H1 (cell line): ENCODE measurements at regions not wholly inside any gene's neighbourhood (a gene's known extent, or its start where the extent isn't known, plus 50 kb on each side); places are given as distances from the start of the nearest gene placed in this dataset.
A peak's percentile ranks its signal among the peaks of the same experiment; 100 is the strongest.

ENCODE experiments used
- CTCF ChIA-PET: fragments of 300-600 bp; sonication (Branson Sonifier 250); formaldehyde crosslinking; loops from one replicate; lab custom pipeline; 2021; ENCODE audit not compliant: partially characterized antibody; lab: Charles Lee
- POLR2A ChIA-PET: fragments of 300-600 bp; sonication (Branson Sonifier 250); formaldehyde crosslinking; loops from one replicate; lab custom pipeline; 2021; ENCODE audit warnings: inconsistent platforms; ENCODE audit not compliant: partially characterized antibody; lab: Charles Lee
- DNase-seq, 2 experiments: peaks; one replicate each; pipeline versions ENCODE4 v3.0.0 to v3.0.0-alpha.2; 2010 to 2022; ENCODE audit warnings: low spot score in 2 of 2, low read depth in 1 of 2, mixed read lengths in 1 of 2
- FAIRE-seq: peaks from 2 replicates; lab custom pipeline; 2011; peaks lifted over from hg19 to GRCh38; lab: Jason Lieb, UNC
- H2AFZ ChIP-seq: 2 replicates; pipeline ENCODE4 v1.8.1; 2012; ENCODE audit warnings: low read length, inconsistent platforms
- H2AK5ac ChIP-seq: 2 replicates; pipeline ENCODE4 v1.6.1; 2013; ENCODE audit warnings: low read depth, low read length
- H2BK120ac ChIP-seq: replicated peaks from 2 replicates; pipeline ENCODE3; 2013; ENCODE audit warnings: low read depth, low read length, inconsistent platforms
- H2BK12ac ChIP-seq: 2 replicates; pipeline ENCODE4 v1.6.1; 2013; ENCODE audit warnings: low read depth, low read length
- H2BK15ac ChIP-seq: 2 replicates; pipeline ENCODE4 v1.6.1; 2013; ENCODE audit warnings: low read length
- H2BK20ac ChIP-seq: 2 replicates; pipeline ENCODE4 v1.6.1; 2013; ENCODE audit warnings: low read length
- H2BK5ac ChIP-seq: 2 replicates; pipeline ENCODE4 v1.6.1; 2013; ENCODE audit warnings: low read depth, low read length
- H3K14ac ChIP-seq: 2 replicates; pipeline ENCODE4 v1.6.1; 2013; ENCODE audit warnings: inconsistent platforms; ENCODE audit not compliant: insufficient read length
- H3K18ac ChIP-seq: 2 replicates; pipeline ENCODE4 v1.6.1; 2013; ENCODE audit warnings: low read length; ENCODE audit errors: extremely low read depth
- H3K23ac ChIP-seq: 2 replicates; pipeline ENCODE4 v1.6.1; 2013; ENCODE audit warnings: inconsistent platforms; ENCODE audit not compliant: insufficient read length
- H3K23me2 ChIP-seq: 2 replicates; pipeline ENCODE4 v1.6.1; 2013; ENCODE audit warnings: low read depth, low read length
- H3K27ac ChIP-seq: 2 replicates; pipeline ENCODE4 v1.6.1; 2011; ENCODE audit warnings: low read depth, low read length, inconsistent platforms
- H3K27me3 ChIP-seq, 4 experiments: replicated peaks in 1 of 4; 1 replicate in 1 of 4; 2 replicates in 3 of 4; pipeline versions ENCODE4 v1.6.1 to v1.8.1; 2011 to 2013; ENCODE audit warnings: low read length in 3 of 4, mild to moderate bottlenecking in 3 of 4, inconsistent platforms in 2 of 4, mixed read lengths in 2 of 4, moderate library complexity in 1 of 4; ENCODE audit not compliant: control insufficient read depth in 3 of 4, insufficient read depth in 3 of 4; ENCODE audit errors: extremely low read depth in 1 of 4
- H3K36me3 ChIP-seq, 4 experiments: 2 replicates each; pipeline versions ENCODE4 v1.6.1 to v1.8.1; 2011 to 2013; ENCODE audit warnings: mild to moderate bottlenecking in 4 of 4, low read length in 3 of 4, moderate library complexity in 2 of 4, control low read depth in 1 of 4, inconsistent platforms in 1 of 4; ENCODE audit not compliant: insufficient read depth in 4 of 4, control insufficient read depth in 2 of 4
- H3K4ac ChIP-seq: replicated peaks from 2 replicates; pipeline ENCODE3; 2013; ENCODE audit warnings: low read length, low read depth, mixed read lengths, inconsistent platforms; ENCODE audit not compliant: insufficient read length
- H3K4me1 ChIP-seq, 4 experiments: replicated peaks in 1 of 4; 1 replicate in 1 of 4; 2 replicates in 3 of 4; pipeline versions ENCODE4 v1.6.1 to v1.8.1; 2011 to 2013; ENCODE audit warnings: low read length in 3 of 4, inconsistent platforms in 2 of 4, mixed read lengths in 1 of 4; ENCODE audit not compliant: insufficient read depth in 4 of 4, control insufficient read depth in 3 of 4
- H3K4me2 ChIP-seq, 2 experiments: 2 replicates each; pipeline versions ENCODE4 v1.6.1 to v1.8.1; 2011 to 2013; ENCODE audit warnings: low read depth in 2 of 2, low read length in 2 of 2, control low read depth in 1 of 2, inconsistent platforms in 1 of 2, mild to moderate bottlenecking in 1 of 2; ENCODE audit not compliant: insufficient read depth in 1 of 2
- H3K4me3 ChIP-seq, 4 experiments: fragments of 200-600, 300-600 bp in 1 of 4; sonication (generic), shearing (Covaris generic), sonication (Bioruptor Twin) in 1 of 4; 2 replicates each; pipeline versions ENCODE4 v1.5.1 to v1.8.1; 2011 to 2016; ENCODE audit warnings: low read length in 4 of 4, low read depth in 3 of 4, control low read depth in 2 of 4, inconsistent platforms in 2 of 4, mild to moderate bottlenecking in 2 of 4, mixed read lengths in 1 of 4, moderate library complexity in 1 of 4; ENCODE audit not compliant: insufficient read depth in 2 of 4; ENCODE audit errors: extremely low read depth in 1 of 4
- H3K56ac ChIP-seq: replicated peaks from 2 replicates; pipeline ENCODE3; 2013; ENCODE audit warnings: low read depth, mild to moderate bottlenecking, mixed read lengths, low read length, inconsistent platforms; ENCODE audit not compliant: insufficient read length
- H3K79me1 ChIP-seq: 2 replicates; pipeline ENCODE4 v1.6.1; 2013; ENCODE audit warnings: low read depth, low read length, control low read depth
- H3K79me2 ChIP-seq, 2 experiments: 2 replicates each; pipeline versions ENCODE4 v1.6.1 to v1.8.1; 2012 to 2013; ENCODE audit warnings: low read length in 2 of 2, mild to moderate bottlenecking in 2 of 2, inconsistent platforms in 1 of 2; ENCODE audit not compliant: insufficient read depth in 2 of 2, control insufficient read depth in 1 of 2
- H3K9ac ChIP-seq, 4 experiments: replicated peaks in 1 of 4; 1 replicate in 1 of 4; 2 replicates in 3 of 4; pipeline versions ENCODE4 v1.6.1 to v1.8.1; 2011 to 2013; ENCODE audit warnings: low read depth in 3 of 4, low read length in 3 of 4, control low read depth in 2 of 4, mild to moderate bottlenecking in 2 of 4, moderate library complexity in 2 of 4, inconsistent platforms in 1 of 4; ENCODE audit errors: extremely low read depth in 1 of 4
- H3K9me3 ChIP-seq, 2 experiments: 2 replicates each; pipeline versions ENCODE4 v1.6.1 to v1.8.1; 2012 to 2013; ENCODE audit warnings: mild to moderate bottlenecking in 2 of 2, moderate library complexity in 2 of 2, control low read depth in 1 of 2, inconsistent platforms in 1 of 2, low read depth in 1 of 2, low read length in 1 of 2, mixed read lengths in 1 of 2; ENCODE audit not compliant: insufficient read depth in 2 of 2
- H4K20me1 ChIP-seq, 2 experiments: replicated peaks in 1 of 2; 2 replicates each; pipeline versions ENCODE3 to v1.8.1; 2011 to 2013; ENCODE audit warnings: inconsistent platforms in 2 of 2, low read length in 2 of 2, mild to moderate bottlenecking in 1 of 2; ENCODE audit not compliant: insufficient read depth in 2 of 2, control insufficient read depth in 1 of 2
- H4K5ac ChIP-seq: 2 replicates; pipeline ENCODE4 v1.6.1; 2013; ENCODE audit warnings: low read length, low read depth, mixed read lengths, inconsistent platforms; ENCODE audit not compliant: insufficient read length
- H4K8ac ChIP-seq: 2 replicates; pipeline ENCODE4 v1.8.0; 2013; ENCODE audit warnings: mild to moderate bottlenecking, moderate library complexity, low read length, inconsistent platforms; ENCODE audit not compliant: insufficient read depth; ENCODE audit errors: extremely low read depth
- H4K91ac ChIP-seq: replicated peaks from 2 replicates; pipeline ENCODE3; 2013; ENCODE audit warnings: low read length, mixed read lengths, inconsistent platforms; ENCODE audit not compliant: insufficient read length
- WGBS, 2 experiments: shearing (Covaris generic) in 1 of 2; methylation state at CpG; one replicate each; pipeline versions ENCODE4 v1.1.6 to v1.1.7; 2013 to 2015; ENCODE audit warnings: low lambda C conversion rate in 2 of 2, mixed read lengths in 2 of 2, inconsistent platforms in 1 of 2, low coverage in 1 of 2, missing lambda C conversion rate in 1 of 2; ENCODE audit not compliant: insufficient replicate concordance in 2 of 2, insufficient coverage in 1 of 2, insufficient read length in 1 of 2; ENCODE audit errors: extremely low coverage in 1 of 2, missing lambda C conversion rate in 1 of 2; 5-methylcytosine and 5-hydroxymethylcytosine counted together

DNA sequence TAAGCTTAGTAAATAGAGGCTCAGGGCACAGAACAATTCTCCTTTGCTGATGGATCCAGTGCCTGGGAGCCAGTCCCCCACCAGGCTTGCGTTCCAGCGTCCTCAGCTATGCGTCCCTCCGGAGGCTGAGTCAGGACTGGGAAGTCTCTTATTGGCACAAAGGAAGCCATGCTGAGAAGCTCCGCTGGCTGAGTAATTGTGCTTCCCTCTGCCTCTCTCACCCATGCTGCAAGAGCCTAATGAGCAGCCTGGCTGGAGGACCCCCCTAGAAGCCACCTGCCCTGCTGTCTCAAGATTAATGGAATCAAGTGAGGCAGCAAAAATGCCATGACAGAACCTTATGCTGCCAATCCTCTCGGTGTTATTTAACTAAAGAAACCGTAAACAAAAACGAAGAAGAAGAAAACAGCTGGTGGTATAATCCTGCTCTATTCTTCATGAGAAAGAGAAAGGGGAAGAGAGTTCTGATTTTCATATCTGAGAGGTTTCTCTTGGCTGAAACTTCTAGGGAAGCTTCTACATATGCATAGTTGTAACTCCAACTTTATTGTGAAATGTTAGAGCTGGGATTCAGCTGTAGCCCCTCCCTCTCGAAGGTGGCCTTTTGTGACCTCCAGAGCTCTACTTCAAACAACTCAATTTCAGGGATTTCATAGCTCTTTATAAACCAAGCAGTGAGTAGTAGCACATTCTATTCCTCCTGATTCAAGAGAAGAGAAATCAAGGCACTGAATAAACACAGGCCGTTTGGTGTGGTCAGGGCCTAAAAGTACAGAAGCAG lies 185.4 kb upstream of the SEMA6A start:
- no peak overlapping the region for H3K23ac ChIP-seq
- H4K91ac ChIP-seq: peak overlapping the region; percentile 37
- H3K79me2 ChIP-seq: no peaks in the 10 kb centered on the region
- H3K27ac ChIP-seq: no peak overlapping the region
- no peak overlapping the region; a peak in 1 of 4 replicates for H3K4me2 ChIP-seq
- H3K23me2 ChIP-seq: no peaks in the 10 kb centered on the region
- no peak overlapping the region for H4K5ac ChIP-seq
- peaks cover 2 to 20% (median 5%) of the 10 kb centered on the region in 4 experiments; a peak in 5 of 7 replicates for H3K4me1 ChIP-seq
- H3K18ac ChIP-seq: no peak overlapping the region; the same call in 1 of the 2 replicates
- no peak overlapping the region for H3K56ac ChIP-seq
- no peak overlapping the region for H2BK20ac ChIP-seq
- H3K9ac ChIP-seq: no peak overlapping the region
- H4K8ac ChIP-seq: no peak overlapping the region
- CTCF ChIA-PET: interaction anchor here (0.9 to 1.6 kb wide), 7 partner anchors 9 to 203 kb away, joined by 3 to 5 read pairs (median 3); no protein-coding TSS in a partner anchor
- H2BK120ac ChIP-seq: no peak overlapping the region
- H3K79me1 ChIP-seq: no peaks in the 10 kb centered on the region
- no peak overlapping the region for H2AK5ac ChIP-seq
- H3K4ac ChIP-seq: no peak overlapping the region
- no peak overlapping the region for H3K14ac ChIP-seq
- H3K27me3 ChIP-seq: no peaks in the 10 kb centered on the region
- no peak overlapping the region for H2AFZ ChIP-seq
- no peak overlapping the region; a peak in 1 of 8 replicates for H3K4me3 ChIP-seq
- 36% methylated on average over 10 of the region's 10 CpGs; no CpG with 5 or more reads in 1 of the 2 experiments for WGBS, 2 experiments
- no peak overlapping the region for H2BK15ac ChIP-seq
- FAIRE-seq (peak; percentile 52), DNase-seq (no peak)
- H2BK12ac ChIP-seq: peak overlapping the region; percentile 20; the same call in 1 of the 2 replicates
- H3K36me3 ChIP-seq: peaks cover 0 to 2% (median 0%) of the 10 kb centered on the region in 4 experiments; a peak in 2 of 8 replicates
- H2BK5ac ChIP-seq: peak overlapping the region; percentile 37; the same call in 1 of the 2 replicates
- POLR2A ChIA-PET: interaction anchor here (1.0 to 1.4 kb wide), 2 partner anchors 9 to 185 kb away, joined by 3 read pairs; partner anchors contain the start of gene SEMA6A
- H3K9me3 ChIP-seq: peaks cover 7 to 10% of the 10 kb centered on the region in 2 experiments
- H4K20me1 ChIP-seq: no peaks in the 10 kb centered on the region
